ENCODE measurements at regions not wholly inside any gene's neighbourhood (a gene's known extent, or its start where the extent isn't known, plus 50 kb on each side); places are given as distances from the start of the nearest gene placed in this dataset.

GRCh38 chr15:94875550-94875949 lies 644.2 kb downstream of the MCTP2 start:
- TF ChIP-seq REST (IDR thresholded peaks at IDR 0.05; ENCODE audit: insufficient read depth in 1 of 2, low read depth in 2 of 2, low read length in 2 of 2): no peak
- no peak for TF ChIP-seq FOXP2 (optimal IDR thresholded peaks at IDR 0.05; ENCODE audit: borderline replicate concordance, extremely low read depth, extremely low read length, insufficient read depth)
- TF ChIP-seq TAF1 (IDR thresholded peaks at IDR 0.05; ENCODE audit: borderline replicate concordance, insufficient read depth, low read length): no peak
- TF ChIP-seq SIN3A (IDR thresholded peaks at IDR 0.05; ENCODE audit: borderline replicate concordance, insufficient read depth, low read length): no peak

GRCh38 chr15:94877833-94878232 lies 646.5 kb downstream of the MCTP2 start:
- no peak for TF ChIP-seq POLR2AphosphoS5 (IDR thresholded peaks at IDR 0.05; ENCODE audit: low read depth, low read length)
- no peak for TF ChIP-seq FOXP2 (optimal IDR thresholded peaks at IDR 0.05; ENCODE audit: borderline replicate concordance, extremely low read depth, extremely low read length, insufficient read depth)
- TF ChIP-seq TAF1 (IDR thresholded peaks at IDR 0.05; ENCODE audit: borderline replicate concordance, insufficient read depth, low read length): no peak
- no peak for TF ChIP-seq SIN3A (IDR thresholded peaks at IDR 0.05; ENCODE audit: borderline replicate concordance, insufficient read depth, low read length)
- no peak for TF ChIP-seq REST (IDR thresholded peaks at IDR 0.05; ENCODE audit: insufficient read depth in 1 of 2, low read depth in 2 of 2, low read length in 2 of 2)

- TF ChIP-seq SIN3A (IDR thresholded peaks at IDR 0.05; ENCODE audit: borderline replicate concordance, insufficient read depth, low read length) (no peak), FOXP2 (optimal IDR thresholded peaks at IDR 0.05; ENCODE audit: borderline replicate concordance, extremely low read depth, extremely low read length, insufficient read depth) (no peak), TAF1 (IDR thresholded peaks at IDR 0.05; ENCODE audit: borderline replicate concordance, insufficient read depth, low read length) (no peak), POLR2AphosphoS5 (IDR thresholded peaks at IDR 0.05; ENCODE audit: low read depth, low read length) (no peak), REST (IDR thresholded peaks at IDR 0.05; ENCODE audit: insufficient read depth in 1 of 2, low read depth in 2 of 2, low read length in 2 of 2) (no peak)
These were observed 650.8 kb downstream of the MCTP2 start for GRCh38 chr15:94882071-94882712.

GRCh38 chr15:94887391-94887790 lies 656.0 kb downstream of the MCTP2 start:
- TF ChIP-seq TAF1 (IDR thresholded peaks at IDR 0.05; ENCODE audit: borderline replicate concordance, insufficient read depth, low read length) (no peak), REST (IDR thresholded peaks at IDR 0.05; ENCODE audit: insufficient read depth in 1 of 2, low read depth in 2 of 2, low read length in 2 of 2) (no peak), FOXP2 (optimal IDR thresholded peaks at IDR 0.05; ENCODE audit: borderline replicate concordance, extremely low read depth, extremely low read length, insufficient read depth) (no peak), SIN3A (IDR thresholded peaks at IDR 0.05; ENCODE audit: borderline replicate concordance, insufficient read depth, low read length) (no peak), POLR2AphosphoS5 (IDR thresholded peaks at IDR 0.05; ENCODE audit: low read depth, low read length) (no peak)

Data from PFSK-1 (cell line).